Gastrocnemius medialis (tissue), 4 donors: ENCODE measurements at regions not wholly inside any gene's neighbourhood (a gene's known extent, or its start where the extent isn't known, plus 50 kb on each side); places are given as distances from the start of the nearest gene placed in this dataset.

Experiments
- ATAC-seq, 2 donors: fragments of 150-250 bp; one replicate each; pipeline ENCODE4 v1.9.1; 2016
- DNase-seq, 2 donors: peaks; one replicate each; pipeline ENCODE4 v3.0.0-alpha.2; 2019
- H3K27ac ChIP-seq, 4 donors: fragments of 200-600 bp; sonication (generic); 1 replicate in 1 of 4; 2 replicates in 3 of 4; pipeline ENCODE4 v1.5.1; 2016 to 2018; ENCODE audit warnings: mild to moderate bottlenecking in 2 of 4, moderate library complexity in 1 of 4
- H3K27me3 ChIP-seq, 3 donors: fragments of 200-600 bp; sonication (generic) in 2 of 3; 1 replicate in 1 of 3; 2 replicates in 2 of 3; pipeline versions ENCODE4 v1.5.1 to v1.6.0; 2016 to 2019; ENCODE audit warnings: mild to moderate bottlenecking in 1 of 3, moderate library complexity in 1 of 3
- H3K36me3 ChIP-seq, 2 donors: fragments of 200-600 bp; sonication (generic) in 1 of 2; one replicate each; pipeline ENCODE4 v1.5.1; 2017 to 2018
- H3K4me1 ChIP-seq, 2 donors: fragments of 200-600 bp; sonication (generic) in 1 of 2; one replicate each; pipeline ENCODE4 v1.5.1; 2016 to 2017; ENCODE audit warnings: mild to moderate bottlenecking in 2 of 2
- H3K4me3 ChIP-seq, 4 donors: fragments of 200-600 bp; sonication (generic) in 3 of 4; 1 replicate in 1 of 4; 2 replicates in 3 of 4; pipeline ENCODE4 v1.5.1; 2016 to 2019; ENCODE audit warnings: mild to moderate bottlenecking in 2 of 4
- H3K9me3 ChIP-seq, 3 donors: fragments of 200-600 bp; sonication (generic) in 2 of 3; 1 replicate in 1 of 3; 2 replicates in 2 of 3; pipeline ENCODE4 v1.5.1; 2016 to 2019
- POLR2A ChIP-seq, 2 donors: fragments of 450-650 bp; IDR thresholded peaks; one replicate each; pipeline ENCODE4 v1.6.1; 2017; ENCODE audit warnings: antibody characterized with exemption in 2 of 2, mild to moderate bottlenecking in 2 of 2, moderate library complexity in 2 of 2
- in situ Hi-C, 4 donors: fragments of 200-750 bp; cut with MboI; loops; one replicate each; pipeline versions ENCODE4 v1.15.0 to v1.8.0; 2017; ENCODE audit warnings: low sequenced_read_pairs in 4 of 4
- intact Hi-C: fragments of 100-400 bp; cut with DNase I; formaldehyde crosslinking; loops from one replicate; pipeline ENCODE4 v1.15.1; 2023; ENCODE audit warnings: low total_unique reads
- TF ChIP-seq, protein P1 (sequence below), 5 experiments: fragments of 450-650 bp in 3 of 5; fragments of 200-600 bp in 2 of 5; sonication (generic) in 2 of 5; IDR thresholded peaks in 4 of 5; conservative IDR thresholded peaks in 1 of 5; 1 replicate in 4 of 5; 2 replicates in 1 of 5; pipeline ENCODE4 v1.5.1; 2016 to 2019; ENCODE audit warnings: antibody characterized with exemption in 5 of 5, mild to moderate bottlenecking in 3 of 5, moderate library complexity in 3 of 5

DNA sequence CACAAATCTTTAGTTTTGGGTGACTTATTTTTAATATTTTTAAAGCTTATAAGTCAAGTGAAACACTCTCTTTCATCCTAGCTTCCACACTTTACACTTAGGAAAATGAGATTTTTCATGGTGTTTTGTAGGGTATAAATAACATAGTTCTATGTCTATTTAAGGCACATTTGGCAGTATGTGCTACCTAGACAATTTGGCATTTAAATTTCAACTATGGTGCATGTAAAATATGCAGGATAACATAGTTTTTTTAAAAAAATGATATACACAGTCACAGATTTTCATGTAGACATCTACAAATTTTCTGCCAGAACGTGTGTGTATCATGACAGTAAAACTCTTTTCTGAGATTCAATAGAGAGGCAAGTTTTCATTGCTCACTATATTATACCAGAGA, 115.1 kb upstream of the MAP3K7 start:
- no peak for TF ChIP-seq POLR2A (IDR thresholded peaks at IDR 0.05)
- TF ChIP-seq, protein P1, sequence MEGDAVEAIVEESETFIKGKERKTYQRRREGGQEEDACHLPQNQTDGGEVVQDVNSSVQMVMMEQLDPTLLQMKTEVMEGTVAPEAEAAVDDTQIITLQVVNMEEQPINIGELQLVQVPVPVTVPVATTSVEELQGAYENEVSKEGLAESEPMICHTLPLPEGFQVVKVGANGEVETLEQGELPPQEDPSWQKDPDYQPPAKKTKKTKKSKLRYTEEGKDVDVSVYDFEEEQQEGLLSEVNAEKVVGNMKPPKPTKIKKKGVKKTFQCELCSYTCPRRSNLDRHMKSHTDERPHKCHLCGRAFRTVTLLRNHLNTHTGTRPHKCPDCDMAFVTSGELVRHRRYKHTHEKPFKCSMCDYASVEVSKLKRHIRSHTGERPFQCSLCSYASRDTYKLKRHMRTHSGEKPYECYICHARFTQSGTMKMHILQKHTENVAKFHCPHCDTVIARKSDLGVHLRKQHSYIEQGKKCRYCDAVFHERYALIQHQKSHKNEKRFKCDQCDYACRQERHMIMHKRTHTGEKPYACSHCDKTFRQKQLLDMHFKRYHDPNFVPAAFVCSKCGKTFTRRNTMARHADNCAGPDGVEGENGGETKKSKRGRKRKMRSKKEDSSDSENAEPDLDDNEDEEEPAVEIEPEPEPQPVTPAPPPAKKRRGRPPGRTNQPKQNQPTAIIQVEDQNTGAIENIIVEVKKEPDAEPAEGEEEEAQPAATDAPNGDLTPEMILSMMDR (IDR thresholded peaks at IDR 0.05 in 4 of 5, conservative IDR thresholded peaks at IDR 0.05 in 1 of 5) = no peak
- Histone ChIP-seq H3K4me3 (no peak overlapping the region), H3K27ac (no peak overlapping the region), H3K9me3 (no peaks in the 10 kb centered on the region), H3K36me3 (no peaks in the 10 kb centered on the region), H3K27me3 (no peaks in the 10 kb centered on the region), H3K4me1 (no peaks in the 10 kb centered on the region)
- DNase-seq = no peak
- ATAC-seq = no peak
- intact Hi-C loops = no loop called here
- in situ Hi-C loops = no loop called here

DNA sequence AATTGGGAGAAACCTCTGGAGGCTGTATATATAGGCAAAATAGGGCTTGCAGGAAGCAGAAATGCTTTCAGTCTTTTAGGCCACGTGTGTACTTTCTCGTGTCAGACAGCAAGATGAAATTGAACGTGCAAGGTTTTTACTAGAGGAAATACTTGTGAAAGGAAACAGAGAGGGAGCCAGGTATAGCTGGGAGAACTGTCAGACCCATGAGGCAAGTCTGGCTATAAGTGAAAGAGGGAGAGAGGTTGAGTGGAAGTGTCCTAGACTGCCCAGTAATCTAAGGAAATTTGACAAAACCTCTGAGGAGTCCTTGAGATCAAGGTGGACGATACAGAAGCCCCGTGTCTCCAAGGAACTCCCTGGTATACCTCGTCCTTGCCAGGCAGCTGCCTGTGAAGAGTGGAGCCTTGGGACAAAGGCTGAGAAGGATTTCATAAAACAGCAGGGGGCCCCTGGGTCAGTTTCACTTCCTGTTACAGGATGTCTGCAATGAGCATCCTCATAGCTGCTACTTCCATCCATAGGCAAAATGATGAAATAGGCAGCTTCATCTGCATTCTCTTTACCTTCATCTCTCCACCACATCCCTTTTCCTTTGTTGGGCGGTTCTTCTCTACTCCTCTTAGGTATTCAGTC, 114.4 kb upstream of the MAP3K7 start:
- in situ Hi-C loops (no loop called here), intact Hi-C loops (no loop called here)
- ATAC-seq (no peak), DNase-seq (no peak)
- Histone ChIP-seq H3K36me3 (no peaks in the 10 kb centered on the region), H3K4me1 (no peaks in the 10 kb centered on the region), H3K9me3 (no peaks in the 10 kb centered on the region), H3K27me3 (no peaks in the 10 kb centered on the region), H3K27ac (no peak overlapping the region), H3K4me3 (no peak overlapping the region)
- TF ChIP-seq, protein P1 (IDR thresholded peaks at IDR 0.05 in 4 of 5, conservative IDR thresholded peaks at IDR 0.05 in 1 of 5) = no peak
- no peak for TF ChIP-seq POLR2A (IDR thresholded peaks at IDR 0.05)

DNA sequence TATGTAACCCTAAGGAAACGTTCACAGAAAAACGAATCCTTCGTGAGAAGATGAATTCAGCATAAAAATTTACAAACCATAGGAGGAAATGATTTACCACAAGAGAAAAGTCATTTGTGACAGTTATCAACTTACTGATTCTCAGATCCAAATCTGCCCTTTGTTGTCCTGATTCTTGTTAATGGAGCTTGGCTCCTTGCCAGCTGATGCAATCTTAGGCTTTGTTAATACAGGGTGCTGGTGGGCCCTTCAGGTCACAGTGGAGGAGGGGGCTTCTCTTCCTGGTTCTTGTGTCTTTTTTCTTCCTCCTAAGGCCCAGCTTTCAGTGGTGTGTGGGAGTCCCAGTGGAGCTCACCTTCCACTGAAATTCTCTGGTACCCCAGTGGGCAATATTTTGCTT, 108.4 kb upstream of the MAP3K7 start:
- in situ Hi-C loops = no loop called here

DNA sequence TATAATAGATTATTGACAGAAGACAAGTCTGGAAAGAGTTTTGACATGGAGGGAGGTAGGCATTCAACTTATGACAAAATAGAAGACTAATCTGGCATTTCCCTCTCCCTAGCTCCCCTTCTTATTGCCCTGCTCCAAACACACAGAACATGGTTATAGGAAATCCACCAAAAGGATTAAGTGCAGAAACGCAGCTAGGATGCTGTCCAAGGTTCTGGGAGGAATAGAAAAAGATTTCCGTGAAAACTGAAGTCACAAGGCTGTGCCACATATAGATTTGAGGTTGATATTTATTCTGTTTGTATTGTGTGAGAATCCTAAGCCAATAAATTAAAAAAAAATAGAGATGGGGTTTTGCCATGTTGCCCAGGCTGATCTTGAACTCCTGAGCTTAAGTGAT, 107.9 kb upstream of the MAP3K7 start:
- ATAC-seq (no peak), DNase-seq (no peak)
- intact Hi-C loops = no loop called here
- Histone ChIP-seq H3K9me3 (no peaks in the 10 kb centered on the region), H3K36me3 (no peaks in the 10 kb centered on the region), H3K27me3 (no peaks in the 10 kb centered on the region), H3K4me1 (no peaks in the 10 kb centered on the region), H3K4me3 (no peak overlapping the region), H3K27ac (no peak overlapping the region)
- in situ Hi-C loops = no loop called here
- TF ChIP-seq, protein P1 (IDR thresholded peaks at IDR 0.05 in 4 of 5, conservative IDR thresholded peaks at IDR 0.05 in 1 of 5) = no peak
- no peak for TF ChIP-seq POLR2A (IDR thresholded peaks at IDR 0.05)

More for the DNA sequence above, 108.4 kb upstream of the MAP3K7 start:
- no peak for DNase-seq
- intact Hi-C loops = no loop called here
- no peak for ATAC-seq
- H3K9me3 ChIP-seq = no peaks in the 10 kb centered on the region
- no peaks in the 10 kb centered on the region for H3K27me3 ChIP-seq
- H3K4me3 ChIP-seq = no peak overlapping the region
- no peaks in the 10 kb centered on the region for H3K36me3 ChIP-seq
- no peaks in the 10 kb centered on the region for H3K4me1 ChIP-seq
- H3K27ac ChIP-seq = no peak overlapping the region
- TF ChIP-seq, protein P1 (IDR thresholded peaks at IDR 0.05 in 4 of 5, conservative IDR thresholded peaks at IDR 0.05 in 1 of 5) = no peak
- TF ChIP-seq POLR2A (IDR thresholded peaks at IDR 0.05) = no peak

DNA sequence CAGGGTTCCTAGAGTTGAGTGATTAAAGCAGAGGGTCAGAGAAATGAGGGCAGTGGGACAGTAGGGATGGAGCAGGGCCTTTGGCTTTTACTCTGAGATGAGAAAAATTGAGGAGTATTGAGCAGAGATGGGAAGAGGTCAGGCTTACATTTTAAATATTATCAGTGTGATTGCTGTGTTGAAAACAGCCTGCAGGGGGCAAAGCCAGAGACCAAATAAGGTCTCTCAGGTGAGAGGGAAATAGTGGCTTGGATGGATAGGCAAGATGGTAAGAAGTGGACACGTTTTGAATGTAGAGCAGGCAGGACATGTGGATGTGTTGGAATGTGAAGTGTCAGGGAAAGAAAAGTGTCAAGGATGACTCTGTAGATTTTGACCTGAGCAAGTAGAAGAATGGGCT, 105.0 kb upstream of the MAP3K7 start:
- intact Hi-C loops (no loop called here), in situ Hi-C loops (no loop called here)
- Histone ChIP-seq H3K4me1 (no peaks in the 10 kb centered on the region), H3K27ac (no peak overlapping the region), H3K27me3 (no peaks in the 10 kb centered on the region), H3K4me3 (no peak overlapping the region), H3K36me3 (no peaks in the 10 kb centered on the region), H3K9me3 (no peaks in the 10 kb centered on the region)
- DNase-seq (no peak), ATAC-seq (no peak)
- TF ChIP-seq POLR2A (IDR thresholded peaks at IDR 0.05) = no peak
- TF ChIP-seq, protein P1 (IDR thresholded peaks at IDR 0.05 in 4 of 5, conservative IDR thresholded peaks at IDR 0.05 in 1 of 5) = no peak
